ENCODE measurements at regions not wholly inside any gene's neighbourhood (a gene's known extent, or its start where the extent isn't known, plus 50 kb on each side); places are given as distances from the start of the nearest gene placed in this dataset.
"Not testable (repeated sequence)": the region's sequence is repeated elsewhere in the genome, so short reads cannot be mapped to it uniquely, and the experiment has no call there.

DNA sequence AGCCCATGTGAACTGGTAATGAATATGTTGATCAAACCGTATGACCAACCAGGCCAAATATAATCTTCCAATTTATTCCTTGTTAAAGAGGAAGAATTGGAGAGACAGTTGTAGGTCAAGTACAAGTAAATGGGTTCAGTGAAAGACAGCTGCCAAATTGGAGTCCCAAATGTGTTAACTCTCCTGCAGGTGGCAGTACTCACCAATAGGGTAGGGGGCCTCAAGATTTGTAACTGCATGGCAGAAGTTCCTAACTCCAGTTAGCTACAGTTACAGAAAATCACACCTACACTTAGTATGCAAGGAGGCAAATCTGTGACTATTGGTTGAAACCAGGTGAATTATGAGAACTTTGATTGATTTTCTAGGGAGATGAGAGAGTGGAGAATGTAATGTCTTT, 278.0 kb downstream of the ZBBX start:
- no peak for DNase-seq (ENCODE audit: low read depth)

DNA sequence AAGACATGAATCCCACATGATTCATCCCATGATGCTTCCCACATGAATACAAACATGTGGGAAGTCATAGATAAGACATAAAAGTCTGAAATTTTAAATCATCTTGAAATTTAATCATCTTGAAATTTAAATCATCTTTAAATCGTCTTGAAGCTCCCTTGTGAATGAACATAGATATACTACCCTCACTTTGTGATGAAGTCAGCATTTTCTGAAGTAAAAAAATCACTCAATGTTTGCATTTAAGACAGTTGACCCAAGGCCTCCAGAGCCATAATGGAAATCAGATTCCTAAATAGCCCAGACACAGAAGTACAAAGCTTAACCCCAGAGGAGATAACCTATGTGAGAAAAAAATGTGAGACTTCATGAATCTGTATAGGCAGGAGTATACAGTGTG, 279.4 kb downstream of the ZBBX start:
- DNase-seq (ENCODE audit: low read depth), result no peak

DNA sequence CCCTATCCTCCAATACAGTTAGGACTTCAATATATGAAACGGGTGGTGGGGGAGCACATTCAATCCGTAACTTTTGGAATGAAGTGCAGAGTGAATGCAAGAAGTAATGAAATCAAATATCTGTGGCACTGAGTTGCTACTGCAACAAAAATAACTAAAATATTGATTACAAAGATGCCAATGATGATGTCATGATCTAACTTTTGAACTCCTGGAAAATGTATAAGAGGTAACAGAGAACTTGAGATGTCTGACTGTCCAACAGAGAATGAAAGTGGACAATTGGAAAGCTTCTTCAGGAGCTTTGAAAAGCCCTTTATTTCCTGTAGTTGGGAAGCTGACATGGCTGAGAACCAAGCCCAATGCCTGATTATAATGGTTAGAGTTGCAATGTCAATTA, 279.9 kb downstream of the ZBBX start:
- DNase-seq (ENCODE audit: low read depth), result no peak

DNA sequence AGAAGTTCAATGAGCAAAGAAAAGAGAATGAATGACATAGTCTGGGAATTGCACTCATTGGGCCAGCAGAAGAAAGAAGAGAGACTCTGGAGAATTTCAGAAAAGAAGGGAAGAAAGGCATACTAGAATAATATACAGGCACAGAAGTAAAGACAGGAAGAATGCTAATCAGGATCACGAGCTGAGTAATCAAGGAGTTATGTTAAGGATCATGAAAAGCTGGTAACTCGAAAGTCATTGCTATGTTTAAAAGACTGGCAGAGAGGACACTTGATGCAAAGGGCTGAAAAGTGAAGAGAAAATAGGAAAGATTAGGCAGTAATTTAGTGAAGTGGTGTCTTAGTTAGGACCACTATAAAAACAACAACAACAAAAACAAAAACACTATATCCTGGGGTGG, 284.1 kb downstream of the ZBBX start:
- no peak for DNase-seq (ENCODE audit: low read depth)

- no peak for DNase-seq (ENCODE audit: low read depth)
Measured at GRCh38 chr3:167094632-167095031, 285.5 kb downstream of the ZBBX start.

DNA sequence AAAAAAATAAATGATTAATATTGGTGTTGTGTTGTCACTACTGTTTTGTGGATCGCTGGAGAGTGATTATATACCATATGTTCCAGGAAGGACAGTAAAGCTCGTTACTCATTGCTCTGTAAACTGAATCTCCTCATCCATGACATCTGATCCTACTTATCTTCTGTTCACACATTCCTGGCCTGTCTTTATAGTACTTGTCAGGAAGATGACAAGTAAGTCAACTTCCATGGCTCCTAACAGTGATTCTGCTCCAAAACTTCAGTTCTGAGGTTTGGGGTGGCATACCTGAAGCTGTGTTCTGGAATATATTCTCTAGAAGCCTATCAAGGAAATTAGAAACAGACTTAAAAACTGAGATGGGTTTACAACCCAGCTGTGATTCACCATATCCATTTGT, 288.9 kb downstream of the ZBBX start:
- DNase-seq (ENCODE audit: low read depth), result no peak

- DNase-seq (ENCODE audit: low read depth), result no peak
Measured at GRCh38 chr3:167084545-167084944, 295.6 kb downstream of the ZBBX start.

DNA sequence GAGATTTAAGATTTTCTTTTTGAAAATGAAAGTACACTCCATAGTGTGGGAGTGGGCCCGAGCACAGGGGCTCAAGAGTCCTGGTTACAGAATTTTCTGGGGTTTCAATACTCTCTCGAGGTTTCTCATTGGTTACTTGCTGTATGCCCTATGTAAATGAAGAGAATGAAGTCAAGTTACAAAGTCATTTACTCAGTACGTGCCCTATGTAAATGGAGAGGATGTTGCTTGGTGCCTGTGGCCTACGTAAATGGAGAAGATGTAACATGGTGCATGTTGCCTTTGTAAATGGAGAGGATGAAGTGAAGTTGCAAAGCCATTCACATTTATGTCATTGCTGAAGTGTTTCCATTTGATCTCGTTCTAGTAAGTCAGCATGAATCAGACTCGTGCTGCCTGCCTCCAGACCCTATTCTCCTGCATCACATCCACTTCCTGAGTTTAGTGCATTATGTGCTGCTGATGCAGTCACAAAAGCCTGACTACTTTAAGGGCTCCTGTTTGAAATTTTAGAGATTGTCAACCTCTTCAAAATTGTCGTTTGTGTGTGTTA, 302.0 kb downstream of the ZBBX start:
- no peak for DNase-seq (ENCODE audit: low read depth)

GRCh38 chr3:167067787-167068161, 312.3 kb downstream of the ZBBX start:
- no peak for DNase-seq (ENCODE audit: low read depth)

DNA sequence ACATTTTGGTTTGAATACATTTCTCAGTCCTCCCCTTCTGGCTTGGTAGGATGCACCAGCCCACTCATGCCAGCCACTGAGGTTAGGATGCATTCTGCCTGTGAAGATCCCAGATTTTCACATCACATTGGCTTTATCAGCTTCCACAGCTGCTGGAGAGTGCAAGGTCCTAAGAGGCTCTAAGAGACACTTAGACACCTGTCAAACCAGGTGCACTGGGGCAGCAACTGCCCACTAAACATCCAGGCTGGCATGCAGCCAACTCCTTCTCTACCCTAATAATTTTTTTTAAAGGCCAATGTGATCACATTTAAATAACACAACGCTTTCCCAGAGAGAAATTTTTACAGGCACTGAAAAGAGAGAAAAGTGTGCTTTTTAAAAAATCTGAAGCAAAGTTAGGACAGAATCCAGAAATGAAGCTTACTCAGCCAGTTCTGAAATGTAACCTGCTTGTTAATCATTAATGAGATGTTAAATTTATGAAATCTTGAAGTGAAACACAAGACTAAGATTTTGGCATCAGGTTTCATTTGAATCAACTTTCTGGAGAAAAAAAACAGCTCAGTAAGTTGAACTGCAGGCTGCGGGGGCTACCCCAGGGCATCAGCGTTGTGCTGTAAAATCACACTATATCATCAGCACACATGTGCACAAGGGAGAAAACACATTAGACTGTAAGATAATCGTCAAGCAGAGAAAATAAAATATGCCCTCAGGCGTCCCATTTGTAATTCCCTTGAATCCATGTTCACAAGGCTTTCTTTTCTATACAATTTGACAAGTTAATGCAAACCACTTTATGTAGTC, 312.9 kb downstream of the ZBBX start:
- no peak for DNase-seq (ENCODE audit: low read depth)

GRCh38 chr3:167057581-167057980, 322.5 kb downstream of the ZBBX start:
- DNase-seq (ENCODE audit: low read depth), result no peak

DNA sequence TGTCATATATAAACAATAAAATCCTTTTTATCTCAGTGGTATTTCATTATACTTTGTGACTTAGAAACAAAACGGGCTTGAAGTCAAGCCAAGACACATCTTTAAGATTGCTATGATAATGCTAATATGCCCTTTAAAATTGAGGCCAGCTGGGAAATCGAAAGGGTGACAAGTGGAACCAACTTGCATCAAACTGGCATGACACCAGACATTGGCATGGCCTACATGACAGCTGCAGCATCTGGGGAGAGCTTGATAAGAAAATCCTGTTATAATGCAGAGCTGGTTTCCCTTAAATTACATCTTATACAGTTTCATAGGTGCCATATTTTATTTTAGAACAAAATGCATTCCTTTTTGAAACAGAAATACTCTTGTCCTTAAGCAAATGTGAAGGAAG, 325.2 kb downstream of the ZBBX start:
- no peak for DNase-seq (ENCODE audit: low read depth)

DNA sequence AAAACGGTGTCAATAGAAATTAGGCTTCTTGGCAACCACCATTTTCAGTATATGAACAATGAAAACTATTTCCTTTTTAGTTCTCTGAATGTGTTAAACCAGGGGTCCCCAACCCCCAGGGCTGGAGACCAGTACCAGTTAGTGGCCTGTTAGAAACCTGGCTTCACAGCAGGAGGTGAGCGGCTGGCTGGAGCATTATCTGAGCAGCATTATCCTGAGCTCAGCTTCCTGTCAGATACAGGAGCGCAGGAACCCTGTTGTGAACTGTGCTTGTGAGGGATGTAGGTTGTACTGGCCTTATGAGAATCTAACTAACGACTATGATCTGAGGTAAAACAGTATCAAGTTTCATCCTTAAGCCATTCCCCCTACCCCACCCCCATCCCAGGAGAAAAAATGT, 328.7 kb downstream of the ZBBX start:
- DNase-seq (ENCODE audit: low read depth), result no peak

DNA sequence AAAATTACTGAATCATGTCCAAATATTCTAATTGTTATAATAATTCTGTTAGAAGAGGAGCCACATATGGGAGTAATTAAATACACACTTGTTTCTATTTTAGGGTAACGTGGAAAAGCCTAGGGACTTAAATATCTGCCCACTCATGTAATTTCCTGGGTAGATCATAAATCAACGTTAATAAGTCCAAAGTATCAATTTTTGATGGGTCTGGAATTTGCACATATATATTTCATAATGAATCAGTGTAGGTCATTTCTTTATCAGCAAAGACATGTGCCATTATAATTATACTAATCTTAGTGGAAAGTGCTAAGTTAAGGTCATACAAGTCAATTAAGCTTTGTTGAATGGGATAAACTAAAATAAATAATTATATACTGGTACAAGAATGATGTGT, 346.2 kb downstream of the ZBBX start:
- no peak for DNase-seq (ENCODE audit: low read depth)

DNA sequence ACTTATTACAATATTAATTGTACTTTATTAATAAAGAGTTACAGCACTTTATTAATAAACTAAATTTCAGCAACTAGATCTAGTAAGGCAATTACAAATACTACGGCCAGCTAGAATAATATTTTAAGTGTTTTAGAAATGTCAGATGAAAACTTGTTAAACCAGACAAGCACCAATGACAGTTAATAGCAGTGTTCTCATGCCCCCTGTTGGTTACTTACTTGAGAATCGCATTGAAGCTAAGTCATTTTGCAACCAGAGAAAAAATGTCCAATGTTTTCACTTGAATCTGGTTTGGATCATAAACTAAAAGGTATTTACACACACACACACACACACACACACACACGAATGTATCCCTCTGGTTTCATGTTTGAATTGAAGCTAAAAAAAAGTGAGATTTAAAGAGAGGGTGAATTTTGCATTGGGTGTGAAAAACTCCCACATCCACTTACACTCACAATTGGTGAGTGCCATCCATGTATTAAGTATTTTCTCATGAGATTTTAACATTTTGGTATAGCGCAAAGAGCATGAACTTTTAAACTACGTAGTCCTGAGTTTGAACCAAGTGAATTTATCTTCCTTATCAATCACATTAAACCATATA, 347.7 kb downstream of the ZBBX start:
- DNase-seq (ENCODE audit: low read depth), result no peak

GRCh38 chr3:167031364-167032049, 348.6 kb downstream of the ZBBX start:
- DNase-seq (ENCODE audit: low read depth), result no peak

- DNase-seq (ENCODE audit: low read depth), result no peak
Measured at GRCh38 chr3:167030082-167030725, 349.9 kb downstream of the ZBBX start.

GRCh38 chr3:167019503-167019902, 360.6 kb downstream of the ZBBX start:
- DNase-seq (ENCODE audit: low read depth), result not testable (repeated sequence)

DNA sequence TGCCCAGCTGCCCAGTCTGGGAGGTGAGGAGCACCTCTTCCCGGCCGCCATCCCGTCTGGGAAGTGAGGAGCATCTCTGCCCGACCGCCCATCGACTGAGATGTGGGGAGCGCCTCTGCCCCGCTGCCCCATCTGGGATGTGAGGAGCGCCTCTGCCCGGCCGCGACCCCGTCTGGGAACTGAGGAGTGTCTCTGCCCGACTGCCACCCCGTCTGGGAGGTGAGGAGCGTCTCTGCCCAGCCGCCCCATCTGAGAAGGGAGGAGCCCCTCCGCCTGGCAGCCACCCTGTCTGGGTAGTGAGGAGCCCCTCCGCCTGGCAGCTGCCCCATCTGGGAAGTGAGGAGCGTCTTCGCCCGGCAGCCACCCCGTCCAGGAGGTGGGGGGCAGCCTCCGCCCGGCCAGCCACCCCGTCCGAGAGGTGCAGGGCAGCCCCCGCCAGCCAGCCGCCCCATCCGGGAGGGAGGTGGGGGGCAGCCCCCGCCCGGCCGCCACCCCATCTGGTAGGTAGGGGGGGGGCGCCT, 361.4 kb downstream of the ZBBX start:
- not testable (repeated sequence) for DNase-seq (ENCODE audit: low read depth)

- no peak for DNase-seq (ENCODE audit: low read depth)
Measured at GRCh38 chr3:167012691-167013090, 367.4 kb downstream of the ZBBX start.

GRCh38 chr3:167008791-167009190, 371.3 kb downstream of the ZBBX start:
- DNase-seq (ENCODE audit: low read depth), result no peak

GRCh38 chr3:167001374-167001773, 378.7 kb downstream of the ZBBX start:
- DNase-seq (ENCODE audit: low read depth), result no peak

Measured in EH (cell line).